Trophoblast cell (in vitro differentiated cells and primary cell): ENCODE measurements at regions not wholly inside any gene's neighbourhood (a gene's known extent, or its start where the extent isn't known, plus 50 kb on each side); places are given as distances from the start of the nearest gene placed in this dataset.

ENCODE experiments used
- DNase-seq, 2 donors: peaks; one replicate each; pipeline ENCODE4 v3.0.0-alpha.2; 2016
- H2AFZ ChIP-seq: 2 replicates; pipeline ENCODE4 v1.6.1; 2013; ENCODE audit warnings: low read length, moderate library complexity, mild to moderate bottlenecking; ENCODE audit not compliant: insufficient read depth, poor library complexity
- H2AK5ac ChIP-seq: 2 replicates; pipeline ENCODE4 v1.6.1; 2013; ENCODE audit warnings: mild to moderate bottlenecking, low read length
- H2BK120ac ChIP-seq: 2 replicates; pipeline ENCODE4 v1.6.1; 2013; ENCODE audit warnings: low read length, mild to moderate bottlenecking, moderate library complexity; ENCODE audit not compliant: insufficient read depth, poor library complexity
- H2BK12ac ChIP-seq: 2 replicates; pipeline ENCODE4 v1.6.1; 2013; ENCODE audit warnings: mild to moderate bottlenecking, low read length, moderate library complexity
- H2BK5ac ChIP-seq: 2 replicates; pipeline ENCODE4 v1.6.1; 2013; ENCODE audit warnings: low read length, low read depth, moderate library complexity, mild to moderate bottlenecking; ENCODE audit not compliant: poor library complexity
- H3K14ac ChIP-seq: 2 replicates; pipeline ENCODE4 v1.6.1; 2013; ENCODE audit warnings: mild to moderate bottlenecking, low read length
- H3K18ac ChIP-seq: 2 replicates; pipeline ENCODE4 v1.6.1; 2013; ENCODE audit warnings: mild to moderate bottlenecking, low read length
- H3K23ac ChIP-seq: 2 replicates; pipeline ENCODE4 v1.6.1; 2013; ENCODE audit warnings: low read length
- H3K27ac ChIP-seq: 2 replicates; pipeline ENCODE4 v1.5.1; 2013; ENCODE audit warnings: low read depth, mild to moderate bottlenecking, inconsistent platforms, low read length, moderate library complexity
- H3K27me3 ChIP-seq: 2 replicates; pipeline ENCODE4 v1.6.1; 2013; ENCODE audit warnings: inconsistent platforms, mild to moderate bottlenecking, low read length, moderate library complexity; ENCODE audit not compliant: insufficient read depth
- H3K36me3 ChIP-seq, 2 experiments: 1 replicate in 1 of 2; 2 replicates in 1 of 2; pipeline ENCODE4 v1.6.1; 2013; ENCODE audit warnings: low read length in 2 of 2, mild to moderate bottlenecking in 2 of 2, moderate library complexity in 1 of 2; ENCODE audit not compliant: insufficient read depth in 2 of 2, control insufficient read depth in 1 of 2
- H3K4ac ChIP-seq: 2 replicates; pipeline ENCODE4 v1.6.1; 2013; ENCODE audit warnings: low read depth, mild to moderate bottlenecking, low read length, moderate library complexity
- H3K4me1 ChIP-seq, 2 experiments: 1 replicate in 1 of 2; 2 replicates in 1 of 2; pipeline ENCODE4 v1.6.1; 2013; ENCODE audit warnings: low read length in 2 of 2, mild to moderate bottlenecking in 2 of 2, moderate library complexity in 1 of 2; ENCODE audit not compliant: insufficient read depth in 2 of 2, control insufficient read depth in 1 of 2
- H3K4me2 ChIP-seq: 2 replicates; pipeline ENCODE4 v1.6.1; 2013; ENCODE audit warnings: inconsistent platforms, mild to moderate bottlenecking, low read length, moderate library complexity
- H3K4me3 ChIP-seq: 2 replicates; pipeline ENCODE4 v1.5.1; 2013; ENCODE audit warnings: mild to moderate bottlenecking, low read depth, low read length, inconsistent platforms
- H3K79me1 ChIP-seq: one replicate; pipeline ENCODE4 v1.6.1; 2013; ENCODE audit warnings: low read length
- H3K79me2 ChIP-seq: 2 replicates; pipeline ENCODE4 v1.6.1; 2013; ENCODE audit warnings: low read length, mild to moderate bottlenecking; ENCODE audit not compliant: control insufficient read depth, insufficient read depth, poor library complexity
- H3K9ac ChIP-seq: 2 replicates; pipeline ENCODE4 v1.6.1; 2013; ENCODE audit warnings: mild to moderate bottlenecking, low read length
- H3K9me3 ChIP-seq: 2 replicates; pipeline ENCODE4 v1.6.1; 2013; ENCODE audit warnings: low read depth, mild to moderate bottlenecking, control low read depth, inconsistent platforms, low read length; ENCODE audit not compliant: insufficient read depth
- H4K12ac ChIP-seq: 2 replicates; pipeline ENCODE4 v1.6.1; 2013; ENCODE audit warnings: low read depth, mild to moderate bottlenecking, low read length, moderate library complexity
- H4K8ac ChIP-seq: 2 replicates; pipeline ENCODE4 v1.6.1; 2013; ENCODE audit warnings: low read depth, mild to moderate bottlenecking, low read length, moderate library complexity
- H4K91ac ChIP-seq: one replicate; pipeline ENCODE4 v1.6.1; 2013; ENCODE audit warnings: low read depth, mild to moderate bottlenecking, low read length, moderate library complexity
- WGBS: extraction: QIAGEN DNeasy Blood & Tissue Kit; methylation state at CpG from one replicate; pipeline ENCODE4 v1.1.7; 2013; ENCODE audit warnings: missing lambda C conversion rate; ENCODE audit not compliant: insufficient read length, insufficient coverage; ENCODE audit errors: extremely low coverage; 5-methylcytosine and 5-hydroxymethylcytosine counted together

DNA sequence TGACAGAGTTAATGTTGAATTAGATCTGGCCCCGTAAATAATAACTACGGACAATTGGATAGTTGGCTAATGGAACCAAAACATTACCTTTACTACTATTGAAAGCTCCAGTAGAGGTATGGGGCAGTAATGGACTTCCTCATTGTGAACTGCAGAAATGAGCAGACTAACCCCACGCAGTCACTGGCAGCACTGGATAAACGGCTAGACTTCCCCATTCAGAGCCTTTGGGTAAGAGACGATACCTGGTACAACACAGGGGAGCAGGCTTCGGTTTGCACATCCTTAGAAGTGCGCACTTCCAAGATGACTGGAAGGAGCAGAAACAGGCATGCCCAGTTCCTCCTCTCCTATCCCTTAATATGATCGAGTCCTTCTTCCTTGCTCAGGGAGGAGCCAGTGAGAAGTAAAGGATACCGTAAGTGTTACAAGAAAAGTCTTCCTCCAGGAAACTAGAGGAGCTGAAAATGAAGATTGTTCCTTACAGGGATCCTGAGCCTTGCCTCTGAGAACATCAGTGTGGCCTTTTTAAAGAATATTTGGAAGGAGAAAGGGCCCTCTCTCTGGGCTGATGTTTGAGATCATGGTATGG is 100.5 kb upstream of the NECTIN3 start:
- Histone ChIP-seq H3K27ac (no peak overlapping the region), H3K79me1 (peaks cover 1% of the 10 kb centered on the region), H4K91ac (no peak overlapping the region), H2AK5ac (no peak overlapping the region), H3K4me2 (no peak overlapping the region), H3K4me3 (no peak overlapping the region), H3K9me3 (peaks cover 4% of the 10 kb centered on the region), H3K23ac (no peak overlapping the region), H4K12ac (no peak overlapping the region), H3K79me2 (no peaks in the 10 kb centered on the region), H3K14ac (no peak overlapping the region), H2BK5ac (no peak overlapping the region), H2BK12ac (no peak overlapping the region), H3K9ac (no peak overlapping the region), H2BK120ac (no peak overlapping the region), H3K4ac (no peak overlapping the region), H3K18ac (no peak overlapping the region), H3K4me1 (no peaks in the 10 kb centered on the region), H3K36me3 (peaks cover 3% of the 10 kb centered on the region in 2 experiments), H2AFZ (no peak overlapping the region), H3K27me3 (no peaks in the 10 kb centered on the region), H4K8ac (no peak overlapping the region)
- no CpG with 5 or more reads among the region's 9 CpGs for WGBS
- DNase-seq: no peak

DNA sequence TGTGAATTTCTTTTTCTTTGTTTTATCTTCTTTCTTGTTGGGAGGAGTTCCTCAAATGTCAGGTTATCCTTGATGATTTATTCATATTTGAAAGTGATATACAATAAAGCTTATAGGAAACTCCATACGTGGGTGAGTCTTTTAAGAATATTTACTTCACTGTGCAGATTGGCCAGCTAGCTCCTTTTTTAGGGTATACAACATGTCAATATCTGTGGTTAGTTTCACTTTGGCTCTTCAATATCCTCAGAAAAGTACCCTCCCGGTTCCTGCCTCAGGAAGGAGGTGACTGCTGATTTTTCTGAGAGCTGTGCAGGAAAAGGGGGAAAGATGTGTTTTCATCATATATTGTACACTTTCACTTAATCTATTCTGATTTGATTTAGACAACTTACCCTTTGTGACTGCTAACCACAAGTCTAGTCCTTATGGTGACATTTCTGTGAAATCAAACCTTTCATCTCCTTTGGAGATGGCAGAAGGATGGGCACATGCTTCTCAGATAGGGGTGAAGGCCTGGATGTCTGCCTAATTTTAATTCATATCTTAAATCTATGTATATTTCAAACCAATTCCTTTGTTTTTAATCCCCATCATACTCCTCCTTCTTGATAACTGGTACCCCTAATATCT is 98.2 kb upstream of the NECTIN3 start:
- WGBS: no CpG with 5 or more reads among the region's 2 CpGs
- H3K27ac ChIP-seq: no peak overlapping the region
- no peak overlapping the region for H3K18ac ChIP-seq
- H3K4ac ChIP-seq: no peak overlapping the region
- H2BK12ac ChIP-seq: no peak overlapping the region
- H4K91ac ChIP-seq: no peak overlapping the region
- H3K79me2 ChIP-seq: no peaks in the 10 kb centered on the region
- no peaks in the 10 kb centered on the region for H3K27me3 ChIP-seq
- H2AFZ ChIP-seq: no peak overlapping the region
- no peak for DNase-seq
- no peak overlapping the region for H3K14ac ChIP-seq
- H3K36me3 ChIP-seq: peaks cover 3% of the 10 kb centered on the region in 2 experiments
- no peak overlapping the region for H2BK120ac ChIP-seq
- H2AK5ac ChIP-seq: no peak overlapping the region
- H3K23ac ChIP-seq: no peak overlapping the region
- H2BK5ac ChIP-seq: no peak overlapping the region
- H4K8ac ChIP-seq: no peak overlapping the region
- no peaks in the 10 kb centered on the region for H3K4me1 ChIP-seq
- no peak overlapping the region for H4K12ac ChIP-seq
- peaks cover 4% of the 10 kb centered on the region for H3K9me3 ChIP-seq
- no peak overlapping the region for H3K4me3 ChIP-seq
- H3K9ac ChIP-seq: no peak overlapping the region
- no peak overlapping the region for H3K4me2 ChIP-seq
- H3K79me1 ChIP-seq: peaks cover 1% of the 10 kb centered on the region

DNA sequence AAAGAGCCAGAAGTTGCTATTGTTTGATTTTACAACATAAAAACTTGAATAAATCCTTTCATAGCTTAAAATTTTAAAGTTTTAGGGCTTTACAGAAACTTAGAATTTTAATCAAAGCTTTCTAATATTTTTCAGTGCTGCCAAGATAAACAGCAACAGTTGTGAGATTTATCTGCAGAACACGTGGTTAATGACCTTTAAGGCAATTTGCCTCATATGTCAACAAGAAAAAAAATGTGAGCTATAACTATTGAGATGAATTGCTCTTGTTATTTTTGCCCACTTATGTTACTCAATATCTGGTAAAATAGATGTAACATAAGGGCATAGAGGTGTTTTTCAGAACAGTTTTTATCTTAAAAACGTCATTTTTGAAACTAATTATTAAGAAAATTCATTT is 96.7 kb upstream of the NECTIN3 start:
- Histone ChIP-seq H2AFZ (no peak overlapping the region), H4K12ac (no peak overlapping the region), H3K9me3 (no peaks in the 10 kb centered on the region), H3K4me1 (no peaks in the 10 kb centered on the region), H4K91ac (no peak overlapping the region), H2BK12ac (no peak overlapping the region), H3K4ac (no peak overlapping the region), H3K4me3 (no peak overlapping the region), H3K4me2 (no peak overlapping the region), H2BK120ac (no peak overlapping the region), H2AK5ac (no peak overlapping the region), H2BK5ac (no peak overlapping the region), H3K79me2 (no peaks in the 10 kb centered on the region), H3K9ac (no peak overlapping the region), H3K79me1 (no peaks in the 10 kb centered on the region), H3K27ac (no peak overlapping the region), H4K8ac (no peak overlapping the region), H3K27me3 (no peaks in the 10 kb centered on the region), H3K36me3 (no peaks in the 10 kb centered on the region), H3K18ac (no peak overlapping the region), H3K14ac (no peak overlapping the region), H3K23ac (no peak overlapping the region)
- no CpG with 5 or more reads among the region's 2 CpGs for WGBS
- no peak for DNase-seq

DNA sequence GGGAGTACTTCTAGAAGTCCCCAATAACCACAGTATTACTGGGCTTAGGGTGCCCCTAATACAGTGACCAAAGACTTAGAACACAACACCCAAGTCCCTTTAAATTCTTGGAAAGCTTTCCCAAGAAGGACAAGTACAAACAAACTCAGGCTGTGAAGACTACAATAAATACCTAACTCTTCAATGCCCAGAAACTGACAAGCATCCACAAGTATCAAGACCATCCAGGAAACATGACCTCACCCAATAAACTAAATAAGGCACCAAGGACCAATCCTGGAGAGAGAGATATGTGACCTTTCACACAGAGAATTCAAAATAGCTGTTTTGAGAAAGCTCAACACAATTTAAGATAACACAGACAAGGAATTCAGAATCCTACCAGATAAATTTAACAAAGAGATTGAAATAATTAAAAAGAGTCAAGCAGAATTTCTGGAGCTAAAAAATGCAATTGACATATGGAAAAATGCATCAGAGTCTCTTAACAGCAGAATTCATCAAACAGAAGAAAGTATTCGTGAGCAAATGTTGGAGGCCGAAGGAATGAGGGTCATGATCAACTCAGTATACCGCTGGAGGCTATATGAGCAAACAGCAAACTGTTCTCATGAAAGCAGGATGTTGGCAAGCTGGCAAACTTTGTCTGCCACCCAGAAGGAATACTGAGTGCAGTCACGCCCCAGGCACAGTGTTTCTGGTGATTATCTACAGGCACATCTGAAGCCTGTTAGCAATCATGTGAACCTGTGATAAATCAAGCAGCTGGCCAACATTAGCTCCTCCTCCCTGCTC is 87.0 kb upstream of the NECTIN3 start:
- Histone ChIP-seq H4K12ac (no peak overlapping the region), H2BK12ac (no peak overlapping the region), H3K18ac (no peak overlapping the region), H3K4me2 (no peak overlapping the region), H3K9ac (no peak overlapping the region), H3K79me2 (no peaks in the 10 kb centered on the region), H3K4me3 (no peak overlapping the region), H3K4me1 (no peaks in the 10 kb centered on the region), H2BK120ac (no peak overlapping the region), H2AK5ac (no peak overlapping the region), H3K14ac (no peak overlapping the region), H3K27ac (no peak overlapping the region), H3K36me3 (peaks cover 0 to 2% of the 10 kb centered on the region in 2 experiments), H3K9me3 (peaks cover 3% of the 10 kb centered on the region), H2AFZ (no peak overlapping the region), H2BK5ac (no peak overlapping the region), H3K23ac (no peak overlapping the region), H3K4ac (no peak overlapping the region), H4K8ac (no peak overlapping the region), H3K79me1 (no peaks in the 10 kb centered on the region), H4K91ac (no peak overlapping the region), H3K27me3 (no peaks in the 10 kb centered on the region)
- DNase-seq: peak; percentile 21 to 47
- no CpG with 5 or more reads among the region's 4 CpGs for WGBS
